ENCODE measurements at regions not wholly inside any gene's neighbourhood (a gene's known extent, or its start where the extent isn't known, plus 50 kb on each side); places are given as distances from the start of the nearest gene placed in this dataset.
A peak's percentile ranks its signal among the peaks of the same experiment; 100 is the strongest.
"Not testable (repeated sequence)": the region's sequence is repeated elsewhere in the genome, so short reads cannot be mapped to it uniquely, and the experiment has no call there.

- no peak for DNase-seq
Measured at GRCh38 chr10:61271127-61271780, 181.9 kb downstream of the TMEM26 start.

- DNase-seq, result no peak
Measured at GRCh38 chr10:61263518-61263917, 189.7 kb downstream of the TMEM26 start.

DNA sequence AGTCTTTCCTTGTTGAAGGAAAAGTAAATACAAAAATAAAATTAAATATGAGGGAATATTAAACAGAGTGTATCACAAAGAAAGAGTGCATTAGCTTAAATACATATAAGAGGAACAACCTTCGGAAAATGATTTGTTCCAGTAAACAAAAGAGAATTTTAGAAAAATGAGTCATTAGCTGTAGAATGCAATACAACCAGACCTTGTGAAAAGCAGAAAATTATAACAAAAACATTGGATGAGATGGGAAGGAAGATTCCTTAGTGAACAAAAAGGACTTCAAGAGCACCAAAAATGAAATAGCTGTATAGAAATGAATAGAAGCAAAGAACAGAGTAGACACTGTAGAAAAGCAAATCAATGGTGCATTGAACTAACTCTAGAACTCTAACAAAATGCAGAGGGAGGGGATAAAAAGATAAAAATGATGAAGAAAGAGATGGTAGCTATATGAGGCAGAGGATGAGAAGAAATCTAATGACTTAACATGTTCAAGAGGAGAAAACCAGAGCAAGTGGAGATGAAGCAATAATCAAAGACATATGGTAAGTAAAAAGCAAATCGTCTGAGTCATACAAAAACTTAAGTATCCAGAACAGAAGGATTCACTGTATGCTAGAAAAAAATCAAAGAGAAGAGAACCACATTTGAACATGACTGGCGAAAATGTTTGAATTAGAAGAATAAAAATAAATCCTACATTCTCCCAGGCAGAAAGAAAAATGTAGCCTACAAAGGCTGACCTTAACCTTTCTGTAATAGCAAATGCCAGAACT is 190.5 kb downstream of the TMEM26 start:
- no peak for DNase-seq

GRCh38 chr10:61257956-61258496 is 195.2 kb downstream of the TMEM26 start:
- DNase-seq, result no peak

GRCh38 chr10:61257136-61257535 is 196.0 kb downstream of the TMEM26 start:
- no peak for DNase-seq

- not testable (repeated sequence) for DNase-seq
Measured at GRCh38 chr10:61252326-61252725, 200.9 kb downstream of the TMEM26 start.

GRCh38 chr10:61251089-61251488 is 202.1 kb downstream of the TMEM26 start:
- DNase-seq, result no peak

DNA sequence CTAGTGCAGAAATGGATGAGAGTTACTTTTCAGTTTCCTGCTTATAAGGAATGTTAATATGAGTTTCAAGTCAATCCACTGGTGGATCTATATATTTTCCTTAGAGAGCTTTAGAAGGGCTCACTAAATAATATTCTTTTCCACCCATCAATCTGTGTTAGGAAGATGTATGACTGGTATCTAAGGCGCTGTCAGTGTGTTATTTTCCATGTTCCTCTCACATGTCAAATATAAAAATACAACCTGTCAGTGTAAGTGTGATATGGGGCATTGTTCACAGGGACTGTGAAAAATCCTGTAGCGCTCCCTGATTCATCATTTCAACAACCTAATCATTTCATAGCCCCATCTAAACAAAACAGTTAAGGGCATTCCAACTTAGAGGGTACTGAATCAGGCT is 203.1 kb downstream of the TMEM26 start:
- no peak for DNase-seq

- DNase-seq, result no peak
Measured at GRCh38 chr10:61248013-61248412, 205.2 kb downstream of the TMEM26 start.

DNA sequence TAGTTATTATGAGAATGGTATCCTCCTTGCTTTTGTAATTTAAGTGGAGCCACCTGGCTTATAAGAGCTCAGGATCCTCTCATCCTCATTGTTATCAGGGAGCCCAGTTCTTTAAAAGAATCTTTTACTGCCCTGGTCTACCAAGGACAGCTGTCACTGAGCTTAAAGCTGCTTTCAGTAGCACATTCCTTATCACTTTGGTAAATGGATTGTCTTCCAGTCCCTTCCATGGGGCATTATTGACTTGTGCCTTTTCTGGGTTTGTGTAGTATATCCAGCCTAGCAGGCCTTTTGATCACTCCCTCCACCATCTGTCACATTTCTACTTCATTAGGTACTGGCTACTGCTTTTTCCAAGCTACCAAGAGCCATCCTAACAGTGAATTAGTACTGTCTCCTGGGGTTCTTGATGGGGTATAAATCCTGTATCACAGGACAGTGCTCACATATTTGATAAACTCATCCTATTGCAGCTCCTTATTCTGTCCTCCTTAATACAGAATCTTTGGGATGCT is 208.9 kb downstream of the TMEM26 start:
- no peak for DNase-seq

DNA sequence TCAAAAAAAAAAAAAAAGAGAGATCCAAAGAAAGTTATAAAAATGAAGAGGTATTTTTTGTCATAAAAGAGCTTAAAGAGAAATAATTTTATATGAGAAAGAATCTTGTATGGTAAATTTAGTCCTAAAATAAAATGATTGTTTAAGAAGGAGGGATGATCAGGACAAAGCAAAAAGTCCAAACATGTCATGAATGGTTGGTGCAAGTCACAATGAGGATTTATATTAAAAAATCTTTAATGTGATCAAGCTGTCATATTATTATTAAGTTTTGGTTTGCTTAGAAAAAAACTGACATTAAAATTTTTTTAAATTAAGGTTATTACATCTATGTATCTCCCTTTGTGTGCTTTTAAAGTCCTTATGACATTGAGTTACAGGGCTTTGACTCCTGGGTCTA is 220.4 kb downstream of the TMEM26 start:
- no peak for DNase-seq

DNA sequence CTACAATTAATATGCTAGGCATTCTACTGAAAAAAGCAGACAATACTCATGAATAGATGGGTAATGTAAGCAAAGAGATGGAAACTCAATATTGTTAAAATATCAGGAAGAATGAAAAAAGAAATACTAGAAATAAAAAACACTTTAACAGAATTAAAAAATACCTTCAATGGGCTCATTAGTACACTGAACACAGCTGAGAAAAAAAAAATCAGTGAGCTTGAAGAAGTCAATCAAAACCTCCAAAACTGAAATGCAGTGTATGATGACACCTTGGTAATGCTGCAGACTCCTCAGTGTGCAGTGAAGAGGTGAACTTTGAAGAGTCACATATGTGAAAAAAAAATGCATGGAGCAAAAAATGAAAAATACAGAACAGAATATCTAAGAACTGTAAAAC is 227.2 kb downstream of the TMEM26 start:
- no peak for DNase-seq

DNA sequence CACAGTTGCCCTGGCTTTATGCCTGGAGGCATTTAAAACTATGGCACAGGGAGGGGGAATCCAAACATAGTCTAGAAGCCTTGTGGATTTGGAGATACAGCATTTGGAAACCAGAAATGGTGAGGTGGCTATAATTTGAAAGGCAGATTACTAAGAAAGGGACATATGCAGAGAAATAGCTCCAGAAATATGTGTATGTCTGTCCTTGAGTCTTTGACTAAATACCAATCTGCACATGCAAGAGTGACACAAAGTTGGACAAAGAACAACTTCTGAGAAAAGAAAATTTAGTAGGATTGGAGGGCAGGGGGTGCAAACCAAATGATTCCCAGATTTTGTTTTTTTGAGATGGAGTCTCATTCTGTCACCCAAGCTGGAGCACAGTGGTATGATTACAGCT is 229.6 kb downstream of the TMEM26 start:
- no peak for DNase-seq

DNA sequence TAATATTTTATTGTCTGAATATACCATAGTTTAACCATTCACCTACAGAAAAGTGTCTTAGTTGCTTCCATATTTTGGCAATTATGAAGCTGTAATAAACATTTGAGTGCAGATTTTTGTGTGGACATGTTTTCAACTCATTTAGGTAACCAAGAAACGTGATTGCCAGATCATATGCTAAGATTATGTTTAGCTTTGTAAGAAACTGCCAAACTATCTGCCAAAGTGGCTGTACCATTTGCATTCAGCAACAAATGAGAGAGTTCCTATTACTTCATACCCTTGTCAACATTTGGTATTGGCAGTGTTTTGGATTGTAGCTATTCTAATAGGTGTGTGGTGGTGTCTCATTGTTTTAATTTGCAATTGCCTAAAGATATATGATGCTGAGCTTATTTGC is 233.5 kb downstream of the TMEM26 start:
- no peak for DNase-seq

GRCh38 chr10:61217851-61218565 is 235.2 kb downstream of the TMEM26 start:
- no peak for DNase-seq

DNA sequence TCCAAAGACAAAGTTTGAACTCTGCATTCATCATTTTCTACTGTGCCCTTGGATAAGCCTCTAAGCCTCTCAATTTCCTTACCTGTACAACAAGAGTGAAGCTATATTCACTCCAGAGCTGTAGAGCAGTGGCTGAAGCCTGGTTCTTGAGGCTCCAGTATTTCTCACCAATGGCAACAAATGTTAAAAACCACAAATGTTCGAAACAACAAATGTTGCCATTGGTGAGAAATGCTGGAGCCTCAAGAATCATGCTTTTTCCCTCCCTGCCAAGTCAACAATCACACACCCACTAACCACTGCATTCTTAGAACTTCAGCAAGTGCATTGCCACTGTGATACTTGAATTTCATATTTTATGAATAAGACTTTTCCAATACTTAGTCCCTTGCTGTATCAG is 237.9 kb downstream of the TMEM26 start:
- no peak for DNase-seq

GRCh38 chr10:61211468-61211867 is 241.7 kb downstream of the TMEM26 start:
- DNase-seq, result no peak

DNA sequence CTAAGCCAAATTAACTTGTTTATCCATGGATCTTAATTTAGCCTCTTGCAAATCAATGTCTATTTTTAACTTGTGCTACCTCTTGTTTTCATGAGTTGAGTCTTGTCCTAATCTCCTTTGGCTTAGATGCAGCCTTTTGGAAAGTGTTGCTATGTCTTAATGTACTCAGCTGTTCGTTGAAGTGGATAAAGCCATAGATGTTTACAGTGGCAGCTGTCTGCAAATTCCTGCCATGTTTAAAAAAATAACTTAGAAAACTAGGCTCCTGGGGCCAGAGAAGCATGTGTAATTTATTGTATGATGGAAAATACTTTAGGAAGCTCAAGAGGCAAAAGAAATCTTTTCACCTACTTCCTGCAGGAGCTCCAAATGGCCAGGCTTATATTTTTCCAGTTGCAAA is 253.1 kb upstream of the RHOBTB1 start:
- DNase-seq, result peak; percentile 33

DNA sequence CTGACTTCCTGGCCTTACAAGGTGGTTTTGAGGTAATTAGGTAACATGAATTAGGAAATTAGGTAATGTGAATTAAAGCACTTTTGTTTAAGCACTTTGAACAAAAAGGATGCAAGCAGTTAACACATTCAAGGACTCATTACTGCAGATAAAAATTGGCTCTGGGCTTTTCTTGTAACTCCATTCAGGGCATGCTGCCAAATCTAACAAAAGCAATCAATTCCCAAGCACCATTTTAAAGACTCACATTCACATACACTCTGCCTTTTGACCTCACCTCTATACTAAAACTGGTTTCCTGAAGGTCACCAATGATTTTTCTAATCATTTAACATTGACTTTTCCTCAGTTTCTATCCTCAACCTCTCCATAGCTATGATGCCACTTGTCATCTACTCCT is 251.2 kb upstream of the RHOBTB1 start:
- no peak for DNase-seq

DNA sequence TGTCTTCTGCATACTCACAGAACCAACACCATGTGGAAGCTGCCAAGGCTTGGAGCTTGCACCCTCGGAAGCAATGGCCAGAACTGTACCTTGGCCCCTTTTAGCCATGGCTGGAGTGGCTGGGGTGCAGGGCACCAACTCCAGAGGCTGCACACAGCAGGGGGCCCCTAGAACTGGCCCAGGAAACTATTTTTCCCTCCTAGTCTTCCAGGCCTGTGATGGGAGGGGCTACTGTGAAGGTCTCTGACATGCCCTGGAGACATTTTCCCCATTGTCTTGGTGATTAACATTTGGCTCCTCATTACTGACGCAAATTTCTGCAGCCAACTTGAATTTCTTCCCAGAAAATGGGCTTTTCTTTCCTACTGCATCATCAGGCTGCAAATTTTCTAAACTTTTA is 248.6 kb upstream of the RHOBTB1 start:
- not testable (repeated sequence) for DNase-seq

DNA sequence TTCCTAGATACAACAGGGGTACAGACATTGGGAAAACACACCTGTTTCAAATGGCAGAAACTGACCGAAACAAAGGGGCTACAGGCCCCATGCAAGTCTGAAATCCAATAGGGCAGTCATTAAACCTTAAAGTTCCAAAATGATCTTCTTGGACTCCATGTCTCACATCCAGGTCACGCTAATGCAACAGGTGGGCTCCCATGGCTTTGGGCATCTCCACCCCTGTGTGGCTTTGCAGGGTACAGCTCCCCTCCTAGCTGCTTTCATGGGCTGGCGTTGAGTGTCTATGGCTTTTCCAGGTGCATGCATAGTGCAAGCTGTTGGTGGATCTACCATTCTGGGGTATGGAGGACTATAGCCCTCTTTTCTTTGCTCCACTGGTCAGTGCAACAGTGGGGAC is 248.1 kb upstream of the RHOBTB1 start:
- DNase-seq, result no peak

GRCh38 chr10:61189912-61190311 is 245.9 kb upstream of the RHOBTB1 start:
- DNase-seq, result no peak

GRCh38 chr10:61188691-61189090 is 244.7 kb upstream of the RHOBTB1 start:
- DNase-seq, result no peak
